OCI-LY7 (cell line): ENCODE measurements at regions not wholly inside any gene's neighbourhood (a gene's known extent, or its start where the extent isn't known, plus 50 kb on each side); places are given as distances from the start of the nearest gene placed in this dataset.

ENCODE experiments used
- BruUV-seq: library from RNA; stranded (reverse); fragments of 400-500 nt; replicated peaks from 2 replicates; lab custom pipeline; 2021; lab: Mats Ljungman, UMichigan
- CTCF ChIA-PET: fragments of 300-600 bp; sonication (Branson Sonifier 250); formaldehyde crosslinking; loops from one replicate; lab custom pipeline; 2022; ENCODE audit warnings: antibody characterized with exemption; ENCODE audit not compliant: unreplicated experiment; lab: Charles Lee
- POLR2A ChIA-PET: fragments of 300-600 bp; sonication (Branson Sonifier 250); formaldehyde crosslinking; loops from one replicate; lab custom pipeline; 2022; ENCODE audit warnings: antibody characterized with exemption; lab: Charles Lee
- DNase-seq: peaks from one replicate; pipeline ENCODE4 v3.0.0-alpha.2; 2015; ENCODE audit warnings: low spot score
- H2AFZ ChIP-seq: fragments of 200-600 bp; sonication (generic), shearing (Covaris generic); 2 replicates; pipeline ENCODE4 v1.6.1; 2014; ENCODE audit warnings: mild to moderate bottlenecking, antibody characterized with exemption, low read length, moderate library complexity
- H3K27ac ChIP-seq: fragments of 200-600 bp; sonication (generic); 2 replicates; pipeline ENCODE4 v1.5.1; 2014; ENCODE audit warnings: mixed run types, low read depth, mild to moderate bottlenecking, moderate library complexity, low read length, inconsistent platforms; ENCODE audit not compliant: poor library complexity, severe bottlenecking
- H3K36me3 ChIP-seq: fragments of 200-600 bp; sonication (generic); 2 replicates; pipeline ENCODE4 v1.6.1; 2014; ENCODE audit warnings: mild to moderate bottlenecking, antibody characterized with exemption, low read length, moderate library complexity, mixed read lengths; ENCODE audit not compliant: insufficient read depth
- H3K4me1 ChIP-seq: fragments of 200-600 bp; sonication (generic); 2 replicates; pipeline ENCODE4 v1.5.1; 2014; ENCODE audit warnings: mild to moderate bottlenecking, low read length; ENCODE audit not compliant: insufficient read depth, poor library complexity, severe bottlenecking
- H3K4me2 ChIP-seq: fragments of 200-600 bp; sonication (generic); 2 replicates; pipeline ENCODE4 v1.6.1; 2014; ENCODE audit warnings: mild to moderate bottlenecking, low read length
- H3K4me3 ChIP-seq: fragments of 200-600 bp; sonication (generic); 2 replicates; pipeline ENCODE4 v1.5.1; 2014; ENCODE audit warnings: mild to moderate bottlenecking, low read depth, low read length; ENCODE audit not compliant: poor library complexity, severe bottlenecking
- H3K79me2 ChIP-seq: fragments of 200-600 bp; sonication (generic); 2 replicates; pipeline ENCODE4 v1.6.1; 2016; ENCODE audit warnings: low read depth, mild to moderate bottlenecking, low read length, moderate library complexity, mixed read lengths; ENCODE audit not compliant: insufficient read depth
- H3K9me2 ChIP-seq: fragments of 200-600 bp; sonication (generic); 2 replicates; pipeline ENCODE4 v1.6.1; 2016; ENCODE audit warnings: mild to moderate bottlenecking, low read length, mixed read lengths; ENCODE audit not compliant: insufficient read depth
- H3K9me3 ChIP-seq: fragments of 200-600 bp; sonication (generic); 2 replicates; pipeline ENCODE4 v1.6.1; 2014; ENCODE audit warnings: mild to moderate bottlenecking, mixed run types, low read length, mixed read lengths
- H4K20me1 ChIP-seq: fragments of 200-600 bp; sonication (generic); 2 replicates; pipeline ENCODE4 v1.6.1; 2014; ENCODE audit warnings: mild to moderate bottlenecking, antibody characterized with exemption, low read length, moderate library complexity, mixed read lengths; ENCODE audit not compliant: insufficient read depth
- CTCF ChIP-seq: fragments of 200-600 bp; sonication (generic); conservative IDR thresholded peaks from 2 replicates; pipeline ENCODE4 v1.5.1; 2014; ENCODE audit warnings: mild to moderate bottlenecking, antibody characterized with exemption, low read length, moderate library complexity, mixed read lengths
- EZH2phosphoT487 ChIP-seq: fragments of 200-600 bp; sonication (generic); IDR thresholded peaks from 2 replicates; pipeline ENCODE4 v1.6.1; 2018; ENCODE audit warnings: low read depth, borderline replicate concordance, mild to moderate bottlenecking, mixed run types, antibody characterized with exemption, low read length, moderate library complexity, mixed read lengths
- intact Hi-C: fragments of 100-400 bp; cut with micrococcal nuclease; formaldehyde crosslinking; loops from one replicate; pipeline ENCODE4 v1.10.0; 2022; ENCODE audit not compliant: unreplicated experiment

- H3K9me2 ChIP-seq: no peaks in the 10 kb centered on the region
- H3K4me1 ChIP-seq: no peaks in the 10 kb centered on the region
- no peak overlapping the region for H3K4me2 ChIP-seq
- no peaks in the 10 kb centered on the region for H3K79me2 ChIP-seq
- H3K36me3 ChIP-seq: no peaks in the 10 kb centered on the region
- H3K27ac ChIP-seq: no peak overlapping the region
- no peak for DNase-seq
- POLR2A ChIA-PET: interaction anchor here (0.6 kb wide), 1 partner anchor 775 kb away, joined by 3 read pairs; no protein-coding TSS in a partner anchor
- H3K4me3 ChIP-seq: no peak overlapping the region
- TF ChIP-seq EZH2phosphoT487 (no peak), CTCF (no peak)
- no peak overlapping the region for H2AFZ ChIP-seq
- intact Hi-C loops: no loop called here
- no TSS peak for BruUV-seq
- CTCF ChIA-PET: no interaction called here
- no peaks in the 10 kb centered on the region; the same call in 1 of the 2 replicates for H4K20me1 ChIP-seq
- no peaks in the 10 kb centered on the region for H3K9me3 ChIP-seq
These were observed 156.6 kb downstream of the CYRIA start for GRCh38 chr2:16509042-16509441.

GRCh38 chr2:16508490-16508851 is 157.2 kb downstream of the CYRIA start:
- Histone ChIP-seq H3K4me3 (no peak overlapping the region), H3K4me1 (no peaks in the 10 kb centered on the region), H4K20me1 (no peaks in the 10 kb centered on the region; the same call in 1 of the 2 replicates), H3K9me2 (no peaks in the 10 kb centered on the region), H3K4me2 (no peak overlapping the region), H3K36me3 (no peaks in the 10 kb centered on the region), H2AFZ (no peak overlapping the region), H3K9me3 (no peaks in the 10 kb centered on the region), H3K79me2 (no peaks in the 10 kb centered on the region), H3K27ac (no peak overlapping the region)
- no peak for DNase-seq
- ChIA-PET CTCF (no interaction called here), POLR2A (interaction anchor here (0.6 kb wide), 1 partner anchor 736 kb away, joined by 3 read pairs; no protein-coding TSS in a partner anchor)
- intact Hi-C loops: no loop called here
- TF ChIP-seq CTCF: no peak
- TF ChIP-seq EZH2phosphoT487: no peak
- no TSS peak for BruUV-seq

GRCh38 chr2:16507655-16508489 is 157.8 kb downstream of the CYRIA start:
- no peaks in the 10 kb centered on the region for H3K79me2 ChIP-seq
- ChIA-PET CTCF (no interaction called here), POLR2A (interaction anchor here (0.6 kb wide), 1 partner anchor 735 kb away, joined by 3 read pairs; no protein-coding TSS in a partner anchor)
- TF ChIP-seq CTCF: no peak
- TF ChIP-seq EZH2phosphoT487: no peak
- BruUV-seq: no TSS peak
- H3K4me3 ChIP-seq: no peak overlapping the region
- H3K9me2 ChIP-seq: no peaks in the 10 kb centered on the region
- DNase-seq: no peak
- H3K9me3 ChIP-seq: no peaks in the 10 kb centered on the region
- no peaks in the 10 kb centered on the region; the same call in 1 of the 2 replicates for H4K20me1 ChIP-seq
- H3K36me3 ChIP-seq: no peaks in the 10 kb centered on the region
- H3K27ac ChIP-seq: no peak overlapping the region
- no peaks in the 10 kb centered on the region for H3K4me1 ChIP-seq
- no peak overlapping the region for H3K4me2 ChIP-seq
- H2AFZ ChIP-seq: no peak overlapping the region
- intact Hi-C loops: no loop called here
